ENCODE measurements at regions not wholly inside any gene's neighbourhood (a gene's known extent, or its start where the extent isn't known, plus 50 kb on each side); places are given as distances from the start of the nearest gene placed in this dataset.

- H3K27ac ChIP-seq, result no peak overlapping the region
- no peak for TF ChIP-seq POLR2A (IDR thresholded peaks at IDR 0.05)
- TF ChIP-seq POLR2AphosphoS5 (IDR thresholded peaks at IDR 0.05), result no peak
- TF ChIP-seq, protein P1, sequence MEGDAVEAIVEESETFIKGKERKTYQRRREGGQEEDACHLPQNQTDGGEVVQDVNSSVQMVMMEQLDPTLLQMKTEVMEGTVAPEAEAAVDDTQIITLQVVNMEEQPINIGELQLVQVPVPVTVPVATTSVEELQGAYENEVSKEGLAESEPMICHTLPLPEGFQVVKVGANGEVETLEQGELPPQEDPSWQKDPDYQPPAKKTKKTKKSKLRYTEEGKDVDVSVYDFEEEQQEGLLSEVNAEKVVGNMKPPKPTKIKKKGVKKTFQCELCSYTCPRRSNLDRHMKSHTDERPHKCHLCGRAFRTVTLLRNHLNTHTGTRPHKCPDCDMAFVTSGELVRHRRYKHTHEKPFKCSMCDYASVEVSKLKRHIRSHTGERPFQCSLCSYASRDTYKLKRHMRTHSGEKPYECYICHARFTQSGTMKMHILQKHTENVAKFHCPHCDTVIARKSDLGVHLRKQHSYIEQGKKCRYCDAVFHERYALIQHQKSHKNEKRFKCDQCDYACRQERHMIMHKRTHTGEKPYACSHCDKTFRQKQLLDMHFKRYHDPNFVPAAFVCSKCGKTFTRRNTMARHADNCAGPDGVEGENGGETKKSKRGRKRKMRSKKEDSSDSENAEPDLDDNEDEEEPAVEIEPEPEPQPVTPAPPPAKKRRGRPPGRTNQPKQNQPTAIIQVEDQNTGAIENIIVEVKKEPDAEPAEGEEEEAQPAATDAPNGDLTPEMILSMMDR (IDR thresholded peaks at IDR 0.05), result no peak
- TF ChIP-seq EP300 (IDR thresholded peaks at IDR 0.05), result no peak
- H3K36me3 ChIP-seq, result no peaks in the 10 kb centered on the region
- no peaks in the 10 kb centered on the region for H3K9me3 ChIP-seq
- no peaks in the 10 kb centered on the region for H3K4me1 ChIP-seq
- H3K4me3 ChIP-seq, result no peak overlapping the region
- no peak for DNase-seq (ENCODE audit: low spot score in 2 of 2)
- 85% methylated on average over 2 of the region's 2 CpGs for WGBS
- H3K27me3 ChIP-seq, result no peaks in the 10 kb centered on the region
Measured at GRCh38 chrX:130990723-130991122, 67.4 kb upstream of the ARHGAP36 start.

- Histone ChIP-seq H3K27ac (no peak overlapping the region), H3K9me3 (no peaks in the 10 kb centered on the region), H3K36me3 (no peaks in the 10 kb centered on the region), H3K4me3 (no peak overlapping the region), H3K4me1 (no peaks in the 10 kb centered on the region), H3K27me3 (no peaks in the 10 kb centered on the region)
- WGBS, result 48% methylated on average over 8 of the region's 8 CpGs
- no peak for DNase-seq (ENCODE audit: low spot score in 2 of 2)
- TF ChIP-seq, protein P1 (IDR thresholded peaks at IDR 0.05), result no peak
- no peak for TF ChIP-seq POLR2AphosphoS5 (IDR thresholded peaks at IDR 0.05)
- no peak for TF ChIP-seq POLR2A (IDR thresholded peaks at IDR 0.05)
- no peak for TF ChIP-seq EP300 (IDR thresholded peaks at IDR 0.05)
Measured at GRCh38 chrX:130994671-130995070, 63.5 kb upstream of the ARHGAP36 start.

DNA sequence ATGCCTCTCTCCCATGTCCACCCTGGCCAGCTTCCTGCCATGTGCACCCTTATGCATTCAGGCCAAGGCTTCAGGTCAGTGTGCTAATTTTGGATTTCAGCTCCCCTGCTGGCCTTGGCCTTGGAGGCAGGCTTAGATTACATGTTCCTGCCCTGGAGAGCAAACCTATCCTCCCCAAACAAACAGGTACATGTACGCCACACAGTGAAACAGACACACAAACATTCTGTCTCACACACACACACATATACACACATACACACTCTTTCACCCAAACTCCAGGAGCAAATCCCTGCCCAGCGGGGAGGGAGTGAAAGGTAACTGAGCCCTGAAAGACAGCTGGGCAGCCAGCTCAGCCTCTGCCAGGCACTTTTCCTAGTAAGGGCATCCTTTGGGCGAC, 62.7 kb upstream of the ARHGAP36 start:
- no peaks in the 10 kb centered on the region for H3K4me1 ChIP-seq
- no peaks in the 10 kb centered on the region for H3K36me3 ChIP-seq
- H3K4me3 ChIP-seq, result no peak overlapping the region
- no peak for DNase-seq (ENCODE audit: low spot score in 2 of 2)
- no peaks in the 10 kb centered on the region for H3K27me3 ChIP-seq
- 64% methylated on average over 2 of the region's 3 CpGs for WGBS
- TF ChIP-seq POLR2AphosphoS5 (IDR thresholded peaks at IDR 0.05) (no peak), POLR2A (IDR thresholded peaks at IDR 0.05) (no peak), EP300 (IDR thresholded peaks at IDR 0.05) (no peak)
- TF ChIP-seq, protein P1 (IDR thresholded peaks at IDR 0.05), result no peak
- H3K27ac ChIP-seq, result no peak overlapping the region
- no peaks in the 10 kb centered on the region for H3K9me3 ChIP-seq

GRCh38 chrX:130997314-130997713, 60.8 kb upstream of the ARHGAP36 start:
- H3K27me3 ChIP-seq, result no peaks in the 10 kb centered on the region
- 49% methylated on average over 2 of the region's 2 CpGs for WGBS
- no peaks in the 10 kb centered on the region for H3K4me1 ChIP-seq

GRCh38 chrX:130999360-130999759, 58.8 kb upstream of the ARHGAP36 start:
- H3K36me3 ChIP-seq, result no peaks in the 10 kb centered on the region
- no peak overlapping the region for H3K4me3 ChIP-seq
- TF ChIP-seq, protein P1 (IDR thresholded peaks at IDR 0.05), result no peak
- TF ChIP-seq EP300 (IDR thresholded peaks at IDR 0.05) (no peak), POLR2A (IDR thresholded peaks at IDR 0.05) (no peak), POLR2AphosphoS5 (IDR thresholded peaks at IDR 0.05) (no peak)
- 50% methylated on average over 1 of the region's 1 CpG for WGBS
- DNase-seq (ENCODE audit: low spot score in 2 of 2), result no peak
- no peaks in the 10 kb centered on the region for H3K9me3 ChIP-seq
- no peak overlapping the region for H3K27ac ChIP-seq
- no peaks in the 10 kb centered on the region for H3K27me3 ChIP-seq
- H3K4me1 ChIP-seq, result no peaks in the 10 kb centered on the region

More at GRCh38 chrX:130997314-130997713, 60.8 kb upstream of the ARHGAP36 start:
- Histone ChIP-seq H3K9me3 (no peaks in the 10 kb centered on the region), H3K4me3 (no peak overlapping the region), H3K36me3 (no peaks in the 10 kb centered on the region), H3K27ac (no peak overlapping the region)
- no peak for DNase-seq (ENCODE audit: low spot score in 2 of 2)
- TF ChIP-seq, protein P1 (IDR thresholded peaks at IDR 0.05), result no peak
- TF ChIP-seq POLR2AphosphoS5 (IDR thresholded peaks at IDR 0.05) (no peak), POLR2A (IDR thresholded peaks at IDR 0.05) (no peak), EP300 (IDR thresholded peaks at IDR 0.05) (no peak)
